HG03060 (cell line): ENCODE measurements at regions not wholly inside any gene's neighbourhood (a gene's known extent, or its start where the extent isn't known, plus 50 kb on each side); places are given as distances from the start of the nearest gene placed in this dataset.

Source experiments
- ATAC-seq: cut with Tn5 transposase; IDR thresholded peaks from one replicate; pipeline ENCODE4 v1.9.1; 2021; ENCODE audit warnings: low read depth, moderate number of reproducible peaks; ENCODE audit not compliant: unreplicated experiment

- ATAC-seq, result no peak
These were observed 1997.7 kb downstream of the MAT2B start for GRCh38 chr5:165502893-165503691.

DNA sequence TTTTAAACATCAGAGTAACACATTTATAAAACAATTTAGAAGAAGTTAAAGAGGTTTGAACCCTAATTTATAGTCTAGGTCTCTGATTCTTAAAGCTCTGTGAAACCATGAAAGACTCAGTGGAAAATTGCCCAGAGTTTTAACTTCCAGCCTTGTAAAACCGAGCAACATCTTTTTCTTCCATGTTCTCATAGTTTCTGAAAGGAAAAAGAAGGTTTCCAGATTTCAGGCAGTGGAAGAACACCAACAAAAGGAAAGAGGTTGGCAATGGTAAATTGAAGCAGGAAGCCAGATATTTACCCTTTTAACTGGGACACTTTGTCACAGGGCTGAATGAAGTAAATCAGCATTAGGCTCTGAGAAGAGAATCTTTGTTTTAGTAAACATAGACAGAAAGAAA lies 1999.3 kb downstream of the MAT2B start:
- ATAC-seq, result no peak

- no peak for ATAC-seq
These were observed 2002.9 kb downstream of the MAT2B start for GRCh38 chr5:165508286-165508685.

- ATAC-seq, result no peak
These were observed 2003.4 kb downstream of the MAT2B start for GRCh38 chr5:165508861-165509260.

- no peak for ATAC-seq
These were observed 2016.6 kb downstream of the MAT2B start for GRCh38 chr5:165521816-165522610.

DNA sequence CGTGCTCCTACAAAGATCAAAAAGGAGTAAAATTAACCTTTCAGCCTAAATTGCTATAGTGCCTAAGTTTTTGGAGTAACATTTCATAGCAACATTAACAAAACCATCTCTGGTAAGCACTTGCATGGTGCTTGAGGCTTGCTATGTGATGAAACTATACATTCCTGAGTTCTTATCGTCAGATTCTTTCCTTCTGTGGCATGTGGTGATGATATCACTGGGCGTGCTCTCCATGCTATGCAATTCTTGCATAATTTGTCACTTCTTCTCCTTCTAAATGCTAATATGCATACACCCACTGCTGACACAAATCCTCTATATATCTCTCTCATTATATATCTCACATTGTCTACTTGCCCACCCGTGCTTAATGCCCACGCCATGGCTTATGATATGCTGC lies 2019.9 kb downstream of the MAT2B start:
- ATAC-seq, result no peak

- ATAC-seq, result no peak
These were observed 2020.9 kb downstream of the MAT2B start for GRCh38 chr5:165526357-165526756.

- no peak for ATAC-seq
These were observed 2022.2 kb downstream of the MAT2B start for GRCh38 chr5:165527577-165527976.

- ATAC-seq, result no peak
These were observed 2032.6 kb downstream of the MAT2B start for GRCh38 chr5:165538065-165538464.

DNA sequence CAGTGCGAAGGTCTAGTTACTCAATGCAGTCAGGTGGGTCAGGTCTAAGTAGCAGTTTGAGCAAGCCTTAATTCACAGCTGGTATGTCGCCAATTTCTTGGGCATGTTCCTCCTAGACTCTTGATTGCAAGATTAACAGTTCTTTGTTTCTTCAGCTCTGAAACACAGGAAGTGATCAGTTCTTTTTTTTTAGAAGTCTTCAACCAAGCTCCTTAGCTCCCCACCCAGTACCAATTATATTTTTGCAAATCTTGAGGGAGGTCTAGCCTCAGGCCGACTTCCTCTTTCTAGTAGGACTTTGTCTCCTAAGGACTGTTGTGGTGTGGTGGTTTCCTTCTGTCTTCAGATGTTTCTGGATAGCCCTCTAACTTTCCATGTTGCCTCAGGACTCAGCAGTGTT lies 2054.2 kb downstream of the MAT2B start:
- no peak for ATAC-seq

GRCh38 chr5:165560648-165561047 lies 2055.2 kb downstream of the MAT2B start:
- ATAC-seq, result no peak

DNA sequence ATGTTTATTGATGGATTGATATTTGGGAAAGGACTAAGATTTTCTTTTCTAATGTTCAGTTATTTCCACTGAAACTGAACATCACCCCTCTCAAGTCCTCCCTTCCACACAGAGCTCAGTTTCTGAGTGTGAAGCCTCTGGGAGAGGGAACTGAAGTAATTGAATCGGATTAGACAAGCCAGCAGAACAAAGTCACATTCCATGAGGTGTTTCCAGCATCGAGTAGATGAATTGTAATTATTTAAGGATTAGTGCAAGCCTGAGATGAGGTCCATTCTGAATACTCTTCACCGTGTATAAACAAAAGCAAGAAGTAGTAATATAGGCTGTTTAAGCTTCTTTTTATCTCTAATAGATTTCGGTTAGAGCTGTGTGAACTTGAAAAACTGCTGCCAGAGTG lies 2060.5 kb downstream of the MAT2B start:
- no peak for ATAC-seq

- ATAC-seq, result no peak
These were observed 2064.1 kb downstream of the MAT2B start for GRCh38 chr5:165569551-165569950.

DNA sequence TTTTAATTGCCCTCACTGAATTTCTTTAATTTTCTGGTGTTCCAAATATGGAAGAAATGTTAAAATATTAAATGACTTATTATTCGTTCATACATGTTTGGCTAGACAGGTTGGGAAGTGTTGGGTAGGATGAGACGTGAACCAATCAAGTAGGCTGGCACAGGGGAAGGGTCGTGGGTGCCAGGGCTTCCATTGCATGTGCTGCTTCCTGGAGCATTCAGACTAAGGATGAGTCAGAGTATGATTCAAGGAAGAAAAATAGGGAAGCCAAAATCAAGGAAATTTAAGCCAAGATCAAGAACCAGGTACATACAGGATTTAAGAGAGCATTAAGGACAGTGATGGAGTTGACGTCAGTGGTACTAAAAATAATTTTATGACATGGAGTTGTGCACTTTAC lies 2068.0 kb downstream of the MAT2B start:
- no peak for ATAC-seq

- no peak for ATAC-seq
These were observed 2068.7 kb downstream of the MAT2B start for GRCh38 chr5:165574100-165574499.

- no peak for ATAC-seq
These were observed 2071.4 kb downstream of the MAT2B start for GRCh38 chr5:165576678-165577275.

DNA sequence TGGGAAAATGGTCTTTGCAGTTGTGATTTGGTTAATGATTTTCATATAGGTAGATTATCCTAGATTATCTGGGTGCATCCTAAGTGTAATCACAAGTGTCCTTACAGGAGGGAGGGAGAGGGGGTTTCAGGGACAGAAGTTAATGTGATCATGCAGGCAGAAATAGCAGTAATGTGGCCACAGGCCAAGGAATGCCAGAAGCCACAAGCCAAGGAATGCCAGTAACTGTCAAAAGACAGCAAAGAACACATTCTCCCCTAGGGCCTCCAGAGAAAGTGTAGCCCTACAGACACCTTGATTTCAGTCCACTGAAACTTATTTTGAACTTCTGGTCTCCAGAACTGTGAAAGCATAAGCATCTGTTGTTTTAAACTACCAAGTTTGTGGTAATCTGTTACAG lies 2074.5 kb downstream of the MAT2B start:
- no peak for ATAC-seq

GRCh38 chr5:165594693-165595092 lies 2089.3 kb downstream of the MAT2B start:
- no peak for ATAC-seq

GRCh38 chr5:165602529-165602928 lies 2097.1 kb downstream of the MAT2B start:
- ATAC-seq, result no peak

DNA sequence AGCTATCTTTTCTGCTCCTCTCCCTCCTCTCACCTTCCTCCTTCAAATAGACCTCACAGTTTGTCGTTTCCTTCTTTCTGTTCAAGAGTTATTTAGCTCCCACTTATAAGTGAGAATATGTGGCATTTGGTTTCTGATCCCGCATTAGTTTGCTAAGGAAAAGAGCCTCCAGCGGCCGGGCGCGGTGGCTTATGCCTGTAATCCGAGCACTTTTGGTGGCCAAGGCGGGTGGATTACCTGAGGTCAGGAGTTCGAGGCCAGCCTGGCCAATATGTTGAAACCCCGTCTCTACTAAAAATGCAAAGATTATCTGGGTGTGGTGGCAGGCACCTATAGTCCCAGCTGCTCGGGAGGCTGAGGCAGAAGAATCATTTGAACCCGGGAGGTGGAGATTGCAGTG lies 2101.6 kb downstream of the MAT2B start:
- ATAC-seq, result no peak

GRCh38 chr5:165609871-165610270 lies 2104.5 kb downstream of the MAT2B start:
- ATAC-seq, result no peak
